ENCODE measurements at regions not wholly inside any gene's neighbourhood (a gene's known extent, or its start where the extent isn't known, plus 50 kb on each side); places are given as distances from the start of the nearest gene placed in this dataset.

GRCh38 chr6:27053738-27054137 is 193.8 kb upstream of the PRSS16 start:
- DNase-seq = no peak

GRCh38 chr6:27056615-27057014 is 190.9 kb upstream of the PRSS16 start:
- no peak for DNase-seq

- DNase-seq = no peak
Measured at GRCh38 chr6:27059621-27060425, 187.7 kb upstream of the PRSS16 start.

GRCh38 chr6:27061235-27061993 is 186.1 kb upstream of the PRSS16 start:
- no peak for DNase-seq

- DNase-seq = no peak
Measured at GRCh38 chr6:27062755-27063154, 184.7 kb upstream of the PRSS16 start.

- DNase-seq = no peak
Measured at GRCh38 chr6:27065183-27065582, 182.3 kb upstream of the PRSS16 start.

- no peak for DNase-seq
Measured at GRCh38 chr6:27066381-27066780, 181.1 kb upstream of the PRSS16 start.

GRCh38 chr6:27066802-27067201 is 180.7 kb upstream of the PRSS16 start:
- no peak for DNase-seq

- DNase-seq = no peak
Measured at GRCh38 chr6:27073441-27073840, 174.1 kb upstream of the PRSS16 start.

GRCh38 chr6:27076116-27076515 is 171.4 kb upstream of the PRSS16 start:
- DNase-seq = no peak

- DNase-seq = peak; percentile 78 to 83
Measured at GRCh38 chr6:27078734-27079357, 168.7 kb upstream of the PRSS16 start.

- no peak for DNase-seq
Measured at GRCh38 chr6:27081188-27081587, 166.3 kb upstream of the PRSS16 start.

- DNase-seq = no peak
Measured at GRCh38 chr6:27081931-27082330, 165.6 kb upstream of the PRSS16 start.

- no peak for DNase-seq
Measured at GRCh38 chr6:27088068-27088467, 159.4 kb upstream of the PRSS16 start.

GRCh38 chr6:27091661-27092315 is 155.7 kb upstream of the PRSS16 start:
- DNase-seq = peak; percentile 93 to 94

GRCh38 chr6:27092316-27092692 is 155.2 kb upstream of the PRSS16 start:
- no peak for DNase-seq

- no peak for DNase-seq
Measured at GRCh38 chr6:27095914-27096313, 151.6 kb upstream of the PRSS16 start.

GRCh38 chr6:27096834-27097511 is 150.5 kb upstream of the PRSS16 start:
- no peak for DNase-seq

GRCh38 chr6:27098956-27099355 is 148.5 kb upstream of the PRSS16 start:
- no peak for DNase-seq

- no peak for DNase-seq
Measured at GRCh38 chr6:27100921-27101320, 146.6 kb upstream of the PRSS16 start.

GRCh38 chr6:27101824-27102223 is 145.7 kb upstream of the PRSS16 start:
- no peak for DNase-seq

- DNase-seq = no peak
Measured at GRCh38 chr6:27106382-27106781, 141.1 kb upstream of the PRSS16 start.

- DNase-seq = no peak
Measured at GRCh38 chr6:27111743-27112142, 135.8 kb upstream of the PRSS16 start.
